ENCODE measurements at regions not wholly inside any gene's neighbourhood (a gene's known extent, or its start where the extent isn't known, plus 50 kb on each side); places are given as distances from the start of the nearest gene placed in this dataset.

- intact Hi-C loops (cut with micrococcal nuclease), result no loop called here
- Histone ChIP-seq H2BK120ac (ENCODE audit: low read depth, low read length) (no peak overlapping the region), H3K23ac (ENCODE audit: low read depth, low read length) (no peak overlapping the region), H2AK9ac (replicated peaks; ENCODE audit: low read depth, low read length, poor library complexity) (no peak overlapping the region), H3K4me3 (ENCODE audit: insufficient read depth, low read depth, low read length) (no peak overlapping the region), H3K27ac (ENCODE audit: insufficient read depth, low read length) (no peak overlapping the region), H3K4ac (ENCODE audit: low read depth, low read length) (no peak overlapping the region), H3K4me1 (ENCODE audit: control insufficient read depth, insufficient read depth, low read length) (no peaks in the 10 kb centered on the region), H2BK20ac (ENCODE audit: low read depth, low read length) (no peak overlapping the region), H3K18ac (ENCODE audit: low read depth, low read length) (no peak overlapping the region), H4K91ac (ENCODE audit: insufficient read depth, low read depth, low read length) (no peak overlapping the region), H4K8ac (ENCODE audit: low read depth in 2 of 2, low read length in 2 of 2) (no peak overlapping the region), H2BK5ac (ENCODE audit: low read depth, low read length, poor library complexity, severe bottlenecking) (no peak overlapping the region), H3K56ac (ENCODE audit: extremely low read depth, insufficient read depth, low read length) (no peak overlapping the region), H3K9me1 (ENCODE audit: insufficient read depth, low read length) (no peaks in the 10 kb centered on the region), H3K36me3 (ENCODE audit: control insufficient read depth, insufficient read depth, low read length) (no peaks in the 10 kb centered on the region), H2AK5ac (ENCODE audit: low read depth, low read length) (no peak overlapping the region), H3K27me3 (ENCODE audit: control insufficient read depth, insufficient read depth, low read length) (no peaks in the 10 kb centered on the region), H2AFZ (replicated peaks; ENCODE audit: low read length, poor library complexity) (no peak overlapping the region), H3K9ac (ENCODE audit: low read depth, low read length) (no peak overlapping the region), H4K5ac (ENCODE audit: low read depth, low read length) (no peak overlapping the region), H3K4me2 (ENCODE audit: low read depth, low read length) (no peak overlapping the region), H4K20me1 (ENCODE audit: insufficient read depth, low read length) (no peaks in the 10 kb centered on the region), H2BK15ac (ENCODE audit: low read depth, low read length) (no peak overlapping the region), H3K9me3 (ENCODE audit: control insufficient read depth, insufficient read depth, low read length) (peaks cover 11% of the 10 kb centered on the region), H3K14ac (replicated peaks; ENCODE audit: low read depth, low read length) (no peak overlapping the region), H3K79me1 (ENCODE audit: low read depth in 1 of 2, low read length in 2 of 2) (no peaks in the 10 kb centered on the region)
- ChIA-PET POLR2A (ENCODE audit: unreplicated experiment) (no interaction called here), CTCF (no interaction called here)
- ATAC-seq (ENCODE audit: low read depth) (no peak), DNase-seq (no peak)
- dilution Hi-C loops (cut with HindIII; ENCODE audit: low sequenced_read_pairs, unreplicated experiment), result no loop called here
- TF ChIP-seq, protein P1, sequence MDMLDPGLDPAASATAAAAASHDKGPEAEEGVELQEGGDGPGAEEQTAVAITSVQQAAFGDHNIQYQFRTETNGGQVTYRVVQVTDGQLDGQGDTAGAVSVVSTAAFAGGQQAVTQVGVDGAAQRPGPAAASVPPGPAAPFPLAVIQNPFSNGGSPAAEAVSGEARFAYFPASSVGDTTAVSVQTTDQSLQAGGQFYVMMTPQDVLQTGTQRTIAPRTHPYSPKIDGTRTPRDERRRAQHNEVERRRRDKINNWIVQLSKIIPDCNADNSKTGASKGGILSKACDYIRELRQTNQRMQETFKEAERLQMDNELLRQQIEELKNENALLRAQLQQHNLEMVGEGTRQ (IDR thresholded peaks at IDR 0.05; ENCODE audit: low read depth, low read length), result no peak
- TF ChIP-seq RFX5 (IDR thresholded peaks at IDR 0.05; ENCODE audit: low read depth, low read length), result no peak
- no TSS peak for BruUV-seq (replicated peaks)
- in situ Hi-C loops (cut with MboI; ENCODE audit: low sequenced_read_pairs), result no loop called here
- WGBS, 2 experiments (ENCODE audit: extremely low coverage in 2 of 2, insufficient read length in 1 of 2), result 40% methylated on average over 1 of the region's 4 CpGs; no CpG with 5 or more reads in 1 of the 2 experiments
These were observed 573.4 kb upstream of the PPP2R3A start for GRCh38 chr3:135392151-135392550.
